Fibroblast of pulmonary artery (primary cell): ENCODE measurements at regions not wholly inside any gene's neighbourhood (a gene's known extent, or its start where the extent isn't known, plus 50 kb on each side); places are given as distances from the start of the nearest gene placed in this dataset.
A peak's percentile ranks its signal among the peaks of the same experiment; 100 is the strongest.

Source experiments
- DNase-seq: peaks from one replicate; pipeline ENCODE4 v3.0.0-alpha.2; 2010; ENCODE audit warnings: low read depth
- H3K4me3 ChIP-seq: replicated peaks from 2 replicates; pipeline ENCODE4 v1.5.1; 2011; ENCODE audit warnings: low read depth, mild to moderate bottlenecking, control low read depth, low read length, moderate library complexity
- TF ChIP-seq, protein P1 (sequence below): IDR thresholded peaks from 2 replicates; pipeline ENCODE4 v1.5.1; 2011; ENCODE audit warnings: mild to moderate bottlenecking, control low read depth, low read length, inconsistent platforms; ENCODE audit errors: missing control alignments

DNA sequence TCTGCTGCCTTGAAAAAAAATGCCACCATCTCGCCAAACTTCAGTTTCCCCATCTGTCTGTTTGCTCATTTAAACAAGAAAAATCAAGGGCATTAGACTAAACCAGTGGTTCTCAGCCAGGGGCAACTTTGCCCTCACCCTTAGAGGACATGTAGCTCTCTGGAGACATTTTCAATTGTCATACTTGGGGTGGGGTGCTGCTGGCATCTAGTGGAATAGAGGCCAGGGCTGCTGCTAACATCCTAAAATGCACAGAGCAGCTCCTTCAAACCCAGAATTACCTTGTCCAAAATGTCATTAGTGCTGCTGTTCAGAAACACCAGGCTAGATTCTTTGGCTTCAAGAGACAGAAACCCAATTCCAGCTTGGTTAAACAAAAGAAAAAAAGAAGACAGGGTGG is 71.1 kb upstream of the FOXE1 start:
- TF ChIP-seq, protein P1, sequence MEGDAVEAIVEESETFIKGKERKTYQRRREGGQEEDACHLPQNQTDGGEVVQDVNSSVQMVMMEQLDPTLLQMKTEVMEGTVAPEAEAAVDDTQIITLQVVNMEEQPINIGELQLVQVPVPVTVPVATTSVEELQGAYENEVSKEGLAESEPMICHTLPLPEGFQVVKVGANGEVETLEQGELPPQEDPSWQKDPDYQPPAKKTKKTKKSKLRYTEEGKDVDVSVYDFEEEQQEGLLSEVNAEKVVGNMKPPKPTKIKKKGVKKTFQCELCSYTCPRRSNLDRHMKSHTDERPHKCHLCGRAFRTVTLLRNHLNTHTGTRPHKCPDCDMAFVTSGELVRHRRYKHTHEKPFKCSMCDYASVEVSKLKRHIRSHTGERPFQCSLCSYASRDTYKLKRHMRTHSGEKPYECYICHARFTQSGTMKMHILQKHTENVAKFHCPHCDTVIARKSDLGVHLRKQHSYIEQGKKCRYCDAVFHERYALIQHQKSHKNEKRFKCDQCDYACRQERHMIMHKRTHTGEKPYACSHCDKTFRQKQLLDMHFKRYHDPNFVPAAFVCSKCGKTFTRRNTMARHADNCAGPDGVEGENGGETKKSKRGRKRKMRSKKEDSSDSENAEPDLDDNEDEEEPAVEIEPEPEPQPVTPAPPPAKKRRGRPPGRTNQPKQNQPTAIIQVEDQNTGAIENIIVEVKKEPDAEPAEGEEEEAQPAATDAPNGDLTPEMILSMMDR, result no peak
- H3K4me3 ChIP-seq, result no peak overlapping the region
- DNase-seq, result no peak

DNA sequence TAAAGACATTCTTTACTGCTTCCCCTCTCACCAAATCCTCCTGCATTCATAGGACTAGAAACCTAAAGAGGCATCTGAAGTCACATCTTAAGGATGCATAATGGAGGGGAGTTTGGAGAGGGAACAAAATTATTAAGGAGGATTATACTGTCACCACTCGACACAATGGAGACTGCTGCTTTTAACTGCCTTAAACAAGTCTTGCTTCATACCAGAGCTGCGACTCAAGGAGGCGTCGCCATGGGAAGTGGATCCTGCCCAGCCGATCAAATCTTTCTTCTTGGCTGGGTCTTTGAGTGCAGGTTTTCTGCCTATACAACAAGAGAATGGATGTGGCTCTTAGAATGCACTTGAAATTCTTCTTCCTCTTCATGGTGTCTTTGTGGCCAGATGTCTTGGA is 66.7 kb upstream of the FOXE1 start:
- DNase-seq, result peak; percentile 7
- H3K4me3 ChIP-seq, result no peak overlapping the region
- TF ChIP-seq, protein P1, result no peak

DNA sequence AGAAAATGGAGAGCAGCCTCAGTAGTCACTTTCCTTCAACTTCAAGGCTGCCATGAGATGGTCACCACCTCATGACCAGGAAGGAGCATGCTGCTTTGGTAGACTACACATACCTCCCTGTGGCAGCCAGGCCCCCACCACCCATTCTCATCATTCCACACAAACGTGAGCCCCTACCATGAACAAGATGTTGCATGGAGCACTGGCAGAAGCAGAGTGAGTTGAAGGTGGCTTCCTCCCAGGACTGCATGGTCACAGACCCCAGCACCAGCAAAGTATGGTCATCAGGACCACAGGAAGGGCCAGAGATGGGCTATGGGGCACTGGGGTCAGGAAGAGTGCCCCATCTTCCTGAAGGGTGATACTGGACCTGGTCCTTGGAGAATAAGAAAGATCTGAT is 65.5 kb upstream of the FOXE1 start:
- TF ChIP-seq, protein P1, result no peak
- no peak overlapping the region for H3K4me3 ChIP-seq
- DNase-seq, result no peak

DNA sequence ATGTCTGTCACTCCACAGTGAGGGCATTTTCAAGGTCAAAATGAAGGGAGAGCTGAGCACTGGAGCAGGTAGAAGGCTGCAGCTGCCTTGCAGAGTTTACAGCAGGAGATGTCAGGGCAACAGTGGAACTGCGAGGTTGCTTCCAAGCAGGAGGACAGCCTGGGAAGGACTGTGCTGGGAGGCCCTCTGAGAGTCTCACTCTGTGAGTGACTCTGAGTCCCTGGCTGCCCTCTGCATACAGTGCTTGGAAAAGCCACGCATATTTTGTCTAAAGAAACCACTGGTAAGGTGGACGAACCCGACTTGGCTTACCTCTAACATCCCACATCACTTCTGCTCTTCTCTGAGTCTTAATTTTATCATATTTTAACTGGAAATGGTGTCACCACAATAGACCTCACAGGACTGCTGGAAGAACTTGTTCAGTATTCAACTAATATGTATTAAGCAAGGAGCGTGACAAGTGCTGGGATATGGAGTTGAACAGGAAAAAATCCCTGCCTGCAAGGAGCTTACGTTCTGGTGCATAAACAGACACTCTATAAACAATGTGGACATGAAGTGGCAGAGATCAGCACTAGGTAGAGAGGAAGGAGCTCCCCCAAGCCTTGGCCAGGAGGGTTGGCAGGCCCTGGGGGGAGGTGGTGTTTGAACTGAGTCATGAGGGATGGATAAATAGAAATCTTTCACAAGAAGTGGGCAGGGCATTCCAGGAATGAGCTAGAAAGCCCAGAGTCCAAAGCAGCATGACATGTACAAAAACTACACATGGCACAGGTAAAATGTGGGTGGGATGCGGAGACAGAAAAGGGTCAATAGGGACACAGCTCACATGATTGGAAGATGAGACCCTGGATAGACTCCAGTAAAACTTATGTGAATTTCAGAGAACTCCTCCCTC is 64.0 kb upstream of the FOXE1 start:
- TF ChIP-seq, protein P1, result no peak

DNA sequence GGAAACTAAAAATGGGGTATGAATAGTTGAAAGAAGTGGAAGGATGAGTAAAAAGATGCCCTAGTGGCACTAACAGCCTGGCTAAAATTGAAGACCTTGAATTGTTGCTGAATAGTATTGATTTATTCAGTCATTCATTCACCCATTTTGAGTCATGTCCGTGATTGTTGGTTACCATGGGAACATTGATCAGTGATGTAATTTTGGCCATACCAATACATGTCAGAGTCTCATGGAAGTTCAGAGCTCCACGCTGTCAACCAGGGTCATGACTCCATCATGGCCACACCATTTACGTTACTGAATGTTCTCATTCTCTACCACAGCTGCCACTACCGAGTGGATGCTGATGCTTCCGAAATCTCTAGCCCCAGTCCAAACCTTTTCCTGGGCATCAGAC is 62.5 kb upstream of the FOXE1 start:
- TF ChIP-seq, protein P1, result no peak
- H3K4me3 ChIP-seq, result no peak overlapping the region
- no peak for DNase-seq

More for the DNA sequence above, 64.0 kb upstream of the FOXE1 start:
- no peak for DNase-seq
- H3K4me3 ChIP-seq, result no peak overlapping the region

DNA sequence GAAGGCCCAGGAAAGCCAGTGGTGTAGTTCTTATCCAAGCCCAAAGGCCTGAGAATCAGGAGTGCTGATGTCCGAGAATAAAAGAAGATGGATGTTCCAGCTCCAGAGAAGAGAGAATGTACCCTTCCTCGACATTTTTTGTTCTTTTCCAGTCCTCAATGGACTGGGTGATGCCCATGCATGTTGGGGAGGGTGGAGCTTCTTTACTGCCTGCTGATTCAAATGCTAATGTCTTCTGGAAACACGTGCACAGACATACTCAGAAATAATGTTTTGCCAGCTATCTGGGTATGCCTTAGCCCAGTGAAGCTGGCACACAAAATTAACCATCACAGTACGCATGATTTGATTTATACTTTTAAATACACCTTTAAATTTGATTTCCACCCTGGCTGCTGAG is 61.5 kb upstream of the FOXE1 start:
- no peak overlapping the region for H3K4me3 ChIP-seq
- no peak for DNase-seq
- TF ChIP-seq, protein P1, result no peak

DNA sequence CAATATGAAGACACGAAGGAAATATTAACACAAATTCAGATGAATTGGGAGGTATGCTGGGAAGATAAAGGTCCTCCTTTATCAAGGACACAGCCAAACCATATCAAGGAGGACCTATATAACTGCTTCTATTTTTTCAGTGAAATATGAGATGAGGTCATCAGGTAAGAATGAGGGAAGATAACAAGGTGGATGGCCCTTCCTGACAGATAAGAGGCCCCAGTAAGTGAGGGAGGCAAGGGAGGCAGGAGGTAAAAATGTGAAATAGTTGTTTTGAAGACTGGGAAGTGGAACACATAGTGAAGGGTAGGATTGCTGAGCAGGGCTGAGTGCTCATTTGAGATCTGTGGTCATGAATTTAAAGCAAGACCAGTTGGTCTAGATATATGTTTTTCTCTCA is 60.0 kb upstream of the FOXE1 start:
- H3K4me3 ChIP-seq, result no peak overlapping the region
- TF ChIP-seq, protein P1, result no peak
- no peak for DNase-seq
